BE2C (cell line): ENCODE measurements at regions not wholly inside any gene's neighbourhood (a gene's known extent, or its start where the extent isn't known, plus 50 kb on each side); places are given as distances from the start of the nearest gene placed in this dataset.

ENCODE experiments used
- DNase-seq: peaks from one replicate; pipeline ENCODE4 v3.0.0-alpha.2; 2020
- H3K27me3 ChIP-seq: fragments of 250-450 bp; sonication (Bioruptor Pico); 2 replicates; pipeline ENCODE4 v1.5.1; 2020; ENCODE audit warnings: mild to moderate bottlenecking
- H3K36me3 ChIP-seq: fragments of 250-450 bp; sonication (Bioruptor Pico); 2 replicates; pipeline ENCODE4 v1.5.1; 2020; ENCODE audit warnings: mild to moderate bottlenecking
- H3K4me1 ChIP-seq: fragments of 250-450 bp; sonication (Bioruptor Pico); 2 replicates; pipeline ENCODE4 v1.5.1; 2020
- H3K4me3 ChIP-seq: 2 replicates; pipeline ENCODE4 v1.5.1; 2011; ENCODE audit warnings: low read depth, low read length
- H3K9me3 ChIP-seq: fragments of 250-450 bp; sonication (Bioruptor Pico); 2 replicates; pipeline ENCODE4 v1.5.1; 2020
- TF ChIP-seq, protein P1 (sequence below): IDR thresholded peaks from 2 replicates; pipeline ENCODE4 v1.5.1; 2012; ENCODE audit warnings: mild to moderate bottlenecking, low read depth, low read length

DNA sequence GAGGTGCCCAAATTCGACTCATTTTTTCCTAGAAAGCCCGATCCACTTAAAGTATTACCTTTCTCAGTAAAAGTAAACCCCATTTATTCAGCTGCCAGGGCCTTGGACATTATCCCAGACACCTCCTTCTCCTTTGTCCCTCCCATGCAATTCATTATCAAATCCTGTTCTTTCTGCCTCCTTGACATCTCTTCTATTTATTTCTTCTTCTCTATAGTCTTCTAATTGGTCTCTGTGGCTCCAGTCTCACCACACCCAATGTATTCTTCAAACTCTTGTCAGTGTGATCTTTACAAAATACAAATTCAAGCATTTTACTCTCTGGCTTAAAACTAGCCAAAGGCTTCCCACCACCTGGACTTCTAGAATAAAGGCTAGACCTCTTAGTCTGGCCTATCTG lies 120.3 kb downstream of the IL20RB start:
- H3K9me3 ChIP-seq: no peaks in the 10 kb centered on the region
- TF ChIP-seq, protein P1, sequence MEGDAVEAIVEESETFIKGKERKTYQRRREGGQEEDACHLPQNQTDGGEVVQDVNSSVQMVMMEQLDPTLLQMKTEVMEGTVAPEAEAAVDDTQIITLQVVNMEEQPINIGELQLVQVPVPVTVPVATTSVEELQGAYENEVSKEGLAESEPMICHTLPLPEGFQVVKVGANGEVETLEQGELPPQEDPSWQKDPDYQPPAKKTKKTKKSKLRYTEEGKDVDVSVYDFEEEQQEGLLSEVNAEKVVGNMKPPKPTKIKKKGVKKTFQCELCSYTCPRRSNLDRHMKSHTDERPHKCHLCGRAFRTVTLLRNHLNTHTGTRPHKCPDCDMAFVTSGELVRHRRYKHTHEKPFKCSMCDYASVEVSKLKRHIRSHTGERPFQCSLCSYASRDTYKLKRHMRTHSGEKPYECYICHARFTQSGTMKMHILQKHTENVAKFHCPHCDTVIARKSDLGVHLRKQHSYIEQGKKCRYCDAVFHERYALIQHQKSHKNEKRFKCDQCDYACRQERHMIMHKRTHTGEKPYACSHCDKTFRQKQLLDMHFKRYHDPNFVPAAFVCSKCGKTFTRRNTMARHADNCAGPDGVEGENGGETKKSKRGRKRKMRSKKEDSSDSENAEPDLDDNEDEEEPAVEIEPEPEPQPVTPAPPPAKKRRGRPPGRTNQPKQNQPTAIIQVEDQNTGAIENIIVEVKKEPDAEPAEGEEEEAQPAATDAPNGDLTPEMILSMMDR: no peak
- H3K27me3 ChIP-seq: peaks cover 16% of the 10 kb centered on the region
- no peak overlapping the region for H3K4me3 ChIP-seq
- no peaks in the 10 kb centered on the region for H3K36me3 ChIP-seq
- no peaks in the 10 kb centered on the region for H3K4me1 ChIP-seq
- no peak for DNase-seq

DNA sequence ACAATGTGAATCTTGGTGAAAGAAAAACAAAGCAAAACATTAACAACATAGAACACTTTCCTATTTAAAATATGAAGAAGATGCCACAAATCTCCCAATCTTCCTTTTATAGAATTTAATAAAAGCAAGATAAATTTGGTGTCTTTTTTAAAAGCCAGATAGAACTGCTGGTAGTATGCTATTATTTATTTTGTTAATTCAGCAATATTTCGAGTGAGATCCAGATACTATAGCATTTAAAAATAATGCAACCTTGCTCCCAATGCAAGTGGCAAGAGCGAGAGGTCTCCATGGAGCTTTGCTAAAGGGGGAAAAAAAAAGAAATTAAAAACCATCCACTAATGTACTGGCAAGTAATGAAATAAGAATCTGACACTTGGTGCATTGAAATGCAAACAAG lies 121.8 kb downstream of the IL20RB start:
- Histone ChIP-seq H3K36me3 (no peaks in the 10 kb centered on the region), H3K4me3 (no peak overlapping the region), H3K4me1 (no peaks in the 10 kb centered on the region), H3K27me3 (peaks cover 26% of the 10 kb centered on the region), H3K9me3 (no peaks in the 10 kb centered on the region)
- DNase-seq: no peak
- TF ChIP-seq, protein P1: no peak

DNA sequence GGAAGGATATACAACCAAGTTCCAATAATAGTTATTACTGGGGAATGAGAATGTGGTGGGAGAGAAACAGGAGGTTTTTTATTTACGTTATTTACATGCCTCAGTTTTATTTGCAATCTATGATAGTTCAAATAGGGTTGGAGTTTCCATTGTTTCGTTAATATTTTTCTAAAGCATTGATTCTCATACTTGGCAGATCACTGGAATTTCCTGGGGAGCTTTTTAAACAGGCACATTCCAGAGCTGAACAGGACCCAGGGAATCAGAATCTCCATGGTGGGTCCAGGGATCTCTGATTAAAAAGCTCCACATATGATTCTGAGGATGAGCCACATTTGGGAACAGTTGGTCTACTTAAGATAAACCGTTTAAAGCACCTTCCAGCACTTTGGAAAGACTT lies 123.9 kb downstream of the IL20RB start:
- Histone ChIP-seq H3K27me3 (peaks cover 22% of the 10 kb centered on the region), H3K4me3 (no peak overlapping the region)

DNA sequence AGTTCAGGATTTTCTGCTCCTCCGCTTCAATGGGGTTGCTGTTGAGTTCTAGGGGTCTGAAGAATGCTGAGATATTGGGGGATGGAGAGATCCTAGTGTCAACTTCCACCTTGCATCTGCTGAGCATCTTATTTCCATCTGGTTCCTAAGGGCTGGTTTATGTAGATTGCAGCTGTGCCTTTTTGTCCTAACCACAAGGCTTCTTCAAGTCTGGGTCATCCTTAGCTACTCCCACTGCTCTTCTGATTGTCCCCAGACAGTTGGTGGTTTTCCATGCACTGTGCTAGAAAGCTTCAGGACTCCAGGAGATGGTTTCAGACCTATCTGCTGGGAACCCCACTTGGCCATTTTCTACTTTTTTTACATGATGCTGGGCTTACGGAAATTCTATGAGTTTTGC lies 125.0 kb downstream of the IL20RB start:
- TF ChIP-seq, protein P1: no peak
- Histone ChIP-seq H3K4me3 (no peak overlapping the region), H3K9me3 (no peaks in the 10 kb centered on the region), H3K36me3 (no peaks in the 10 kb centered on the region), H3K4me1 (no peaks in the 10 kb centered on the region), H3K27me3 (peaks cover 21% of the 10 kb centered on the region)
- no peak for DNase-seq

More for the DNA sequence above, 123.9 kb downstream of the IL20RB start:
- no peak for DNase-seq
- no peaks in the 10 kb centered on the region for H3K4me1 ChIP-seq
- no peaks in the 10 kb centered on the region for H3K9me3 ChIP-seq
- no peaks in the 10 kb centered on the region for H3K36me3 ChIP-seq
- TF ChIP-seq, protein P1: no peak

DNA sequence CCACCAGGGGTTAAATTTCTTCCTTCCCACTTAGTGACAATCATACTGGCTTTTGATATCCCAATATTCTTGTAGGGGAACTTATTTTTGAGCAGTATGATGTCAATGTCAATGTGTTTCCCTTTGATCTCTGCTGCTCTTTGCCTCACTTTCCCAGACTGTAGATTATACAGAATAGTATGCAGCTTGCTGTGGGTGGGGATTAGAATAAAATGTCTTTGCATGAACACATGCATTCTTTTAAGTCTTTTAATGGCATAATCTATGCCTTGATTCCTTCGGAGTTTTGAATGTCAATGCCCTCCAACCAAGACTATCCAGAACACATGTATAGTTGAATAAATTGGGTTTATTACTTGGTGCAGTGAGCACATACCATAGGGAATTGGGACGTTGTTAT lies 125.5 kb downstream of the IL20RB start:
- DNase-seq: no peak
- peaks cover 15% of the 10 kb centered on the region for H3K27me3 ChIP-seq
- no peaks in the 10 kb centered on the region for H3K36me3 ChIP-seq

DNA sequence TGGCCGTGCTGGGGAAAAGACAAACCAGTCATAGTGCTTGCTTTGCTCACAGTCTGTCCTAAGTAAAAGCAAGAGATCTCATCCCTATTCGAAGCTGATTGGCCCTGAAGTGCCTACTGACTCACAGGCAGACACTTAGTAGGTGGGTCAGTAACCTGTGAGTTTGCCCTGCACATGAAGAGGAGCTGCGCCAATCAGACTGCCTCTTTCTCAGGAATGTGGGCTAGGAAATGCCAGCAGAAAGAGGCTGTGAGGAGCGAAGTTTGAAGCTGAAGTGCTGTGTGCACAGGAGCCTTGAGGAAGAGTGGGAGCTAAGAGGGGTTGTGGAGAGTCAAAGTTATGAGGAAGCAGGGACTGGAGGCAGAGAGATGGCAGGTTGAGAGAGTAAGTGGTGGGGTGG lies 126.8 kb downstream of the IL20RB start:
- no peak for DNase-seq
- H3K36me3 ChIP-seq: no peaks in the 10 kb centered on the region
- H3K4me3 ChIP-seq: no peak overlapping the region
- no peaks in the 10 kb centered on the region for H3K9me3 ChIP-seq
- peaks cover 15% of the 10 kb centered on the region for H3K27me3 ChIP-seq
- TF ChIP-seq, protein P1: no peak
- no peaks in the 10 kb centered on the region for H3K4me1 ChIP-seq

More for the DNA sequence above, 125.5 kb downstream of the IL20RB start:
- H3K4me1 ChIP-seq: no peaks in the 10 kb centered on the region
- TF ChIP-seq, protein P1: no peak
- no peaks in the 10 kb centered on the region for H3K9me3 ChIP-seq
- no peak overlapping the region for H3K4me3 ChIP-seq
